H9 (cell line): ENCODE measurements at regions not wholly inside any gene's neighbourhood (a gene's known extent, or its start where the extent isn't known, plus 50 kb on each side); places are given as distances from the start of the nearest gene placed in this dataset.

Source experiments
- DNase-seq: peaks from one replicate; pipeline ENCODE4 v3.0.0-alpha.2; 2017
- H2AFZ ChIP-seq: one replicate; pipeline ENCODE4 v1.6.1; 2013; ENCODE audit warnings: mild to moderate bottlenecking, low read length, control low read depth, moderate library complexity
- H2AK5ac ChIP-seq: 2 replicates; pipeline ENCODE4 v1.6.1; 2013; ENCODE audit warnings: low read length, control low read depth, mixed read lengths; ENCODE audit not compliant: insufficient read length
- H2BK120ac ChIP-seq: one replicate; pipeline ENCODE4 v1.6.1; 2013; ENCODE audit warnings: low read depth, mild to moderate bottlenecking, low read length, control low read depth, inconsistent platforms; ENCODE audit not compliant: poor library complexity, severe bottlenecking
- H2BK12ac ChIP-seq: 2 replicates; pipeline ENCODE4 v1.6.1; 2013; ENCODE audit warnings: low read length, control low read depth, mixed read lengths, low read depth; ENCODE audit not compliant: insufficient read length
- H2BK15ac ChIP-seq: 2 replicates; pipeline ENCODE4 v1.6.1; 2013; ENCODE audit warnings: low read depth, low read length, control low read depth
- H2BK20ac ChIP-seq: one replicate; pipeline ENCODE4 v1.6.1; 2013; ENCODE audit warnings: low read depth, mild to moderate bottlenecking, low read length, control low read depth, inconsistent platforms; ENCODE audit not compliant: poor library complexity, severe bottlenecking
- H2BK5ac ChIP-seq: 2 replicates; pipeline ENCODE4 v1.6.1; 2013; ENCODE audit warnings: low read length, control low read depth, mixed read lengths; ENCODE audit not compliant: insufficient read length
- H3K14ac ChIP-seq: 2 replicates; pipeline ENCODE4 v1.6.1; 2013; ENCODE audit warnings: low read length, control low read depth; ENCODE audit not compliant: insufficient read depth
- H3K18ac ChIP-seq: 2 replicates; pipeline ENCODE4 v1.6.1; 2013; ENCODE audit warnings: low read depth, mild to moderate bottlenecking, mixed read lengths, low read length, control low read depth; ENCODE audit not compliant: insufficient read length
- H3K23ac ChIP-seq: 2 replicates; pipeline ENCODE4 v1.6.1; 2013; ENCODE audit warnings: low read length, control low read depth, mixed read lengths, low read depth; ENCODE audit not compliant: insufficient read length
- H3K23me2 ChIP-seq: 2 replicates; pipeline ENCODE4 v1.6.1; 2013; ENCODE audit warnings: low read depth, mild to moderate bottlenecking, mixed read lengths, low read length, control low read depth; ENCODE audit not compliant: insufficient read length, poor library complexity, severe bottlenecking
- H3K27ac ChIP-seq: 2 replicates; pipeline ENCODE4 v1.5.1; 2013; ENCODE audit warnings: low read length, control low read depth, mixed read lengths, low read depth; ENCODE audit not compliant: insufficient read length
- H3K27me3 ChIP-seq: 2 replicates; pipeline ENCODE4 v1.6.1; 2013; ENCODE audit warnings: low read length, control low read depth, inconsistent platforms; ENCODE audit not compliant: insufficient read depth
- H3K4ac ChIP-seq: 2 replicates; pipeline ENCODE4 v1.6.1; 2013; ENCODE audit warnings: low read depth, mild to moderate bottlenecking, control low read depth, inconsistent platforms, low read length, moderate library complexity
- H3K4me1 ChIP-seq: 2 replicates; pipeline ENCODE4 v1.6.1; 2013; ENCODE audit warnings: low read length, control low read depth, inconsistent platforms; ENCODE audit not compliant: insufficient read depth
- H3K4me2 ChIP-seq: 2 replicates; pipeline ENCODE4 v1.6.1; 2013; ENCODE audit warnings: low read length, control low read depth, mixed read lengths; ENCODE audit not compliant: insufficient read length, insufficient read depth
- H3K56ac ChIP-seq: 2 replicates; pipeline ENCODE4 v1.6.1; 2013; ENCODE audit warnings: low read depth, mild to moderate bottlenecking, mixed read lengths, low read length, control low read depth; ENCODE audit not compliant: insufficient read length
- H3K79me1 ChIP-seq: 2 replicates; pipeline ENCODE4 v1.6.1; 2013; ENCODE audit warnings: low read depth, mild to moderate bottlenecking, moderate library complexity, low read length, control low read depth, inconsistent platforms; ENCODE audit not compliant: insufficient read depth, poor library complexity, severe bottlenecking
- H3K79me2 ChIP-seq: 2 replicates; pipeline ENCODE4 v1.6.1; 2013; ENCODE audit warnings: low read length, control low read depth, inconsistent platforms; ENCODE audit not compliant: insufficient read depth
- H3K9ac ChIP-seq: 2 replicates; pipeline ENCODE4 v1.6.1; 2013; ENCODE audit warnings: low read length, control low read depth, mixed read lengths; ENCODE audit not compliant: insufficient read length; ENCODE audit errors: extremely low read depth
- H3K9me3 ChIP-seq: one replicate; pipeline ENCODE4 v1.6.1; 2013; ENCODE audit warnings: low read depth, low read length, inconsistent platforms; ENCODE audit not compliant: control insufficient read depth
- H3T11ph ChIP-seq: one replicate; pipeline ENCODE4 v1.6.1; 2013; ENCODE audit warnings: mild to moderate bottlenecking, low read length, control low read depth, inconsistent platforms
- H4K20me1 ChIP-seq: one replicate; pipeline ENCODE4 v1.6.1; 2013; ENCODE audit not compliant: control insufficient read depth, insufficient read length, insufficient read depth
- H4K5ac ChIP-seq: 2 replicates; pipeline ENCODE4 v1.6.1; 2013; ENCODE audit warnings: low read depth, mild to moderate bottlenecking, mixed read lengths, low read length, control low read depth; ENCODE audit not compliant: insufficient read length
- H4K8ac ChIP-seq: replicated peaks from 2 replicates; pipeline ENCODE4 v1.6.1; 2013; ENCODE audit warnings: low read length, control low read depth, mixed read lengths, low read depth; ENCODE audit not compliant: insufficient read length
- H4K91ac ChIP-seq: 2 replicates; pipeline ENCODE4 v1.6.1; 2013; ENCODE audit warnings: low read depth, mild to moderate bottlenecking, moderate library complexity, mixed read lengths, low read length, control low read depth; ENCODE audit not compliant: insufficient read length
- H3K27ac Mint-ChIP-seq, 3 experiments: 2 replicates in 2 of 3; 3 replicates in 1 of 3; pipeline ENCODE4 v1.8.0; 2020 to 2021; ENCODE audit warnings: mixed read lengths in 3 of 3, mild to moderate bottlenecking in 1 of 3, moderate library complexity in 1 of 3
- H3K27me3 Mint-ChIP-seq: 2 replicates; pipeline ENCODE4 v1.8.0; 2021; ENCODE audit warnings: low read depth, mild to moderate bottlenecking, moderate library complexity, mixed read lengths
- H3K36me3 Mint-ChIP-seq, 3 experiments: 2 replicates in 2 of 3; 3 replicates in 1 of 3; pipeline ENCODE4 v1.8.0; 2020 to 2021; ENCODE audit warnings: low read depth in 3 of 3, mixed read lengths in 3 of 3; ENCODE audit not compliant: insufficient read depth in 1 of 3
- H3K4me1 Mint-ChIP-seq, 2 experiments: 2 replicates each; pipeline ENCODE4 v1.8.0; 2020; ENCODE audit warnings: mixed read lengths in 2 of 2
- H3K4me3 Mint-ChIP-seq, 2 experiments: 2 replicates in 1 of 2; 3 replicates in 1 of 2; pipeline ENCODE4 v1.8.0; 2020 to 2021; ENCODE audit warnings: mild to moderate bottlenecking in 2 of 2, mixed read lengths in 2 of 2, moderate library complexity in 1 of 2
- H3K9me3 Mint-ChIP-seq, 2 experiments: 2 replicates in 1 of 2; 3 replicates in 1 of 2; pipeline ENCODE4 v1.8.0; 2020; ENCODE audit warnings: mild to moderate bottlenecking in 2 of 2, mixed read lengths in 2 of 2, moderate library complexity in 1 of 2
- CTCF ChIP-seq: fragments of 200-600 bp; sonication (generic); conservative IDR thresholded peaks from 3 replicates; pipeline ENCODE4 v1.8.0; 2021; ENCODE audit warnings: antibody characterized with exemption, mild to moderate bottlenecking

GRCh38 chr14:26913786-26914185 lies 316.0 kb upstream of the NOVA1 start:
- no peak for TF ChIP-seq CTCF
- Histone ChIP-seq H3K4me2 (no peak overlapping the region), H3K9ac (no peak overlapping the region), H2BK5ac (no peak overlapping the region), H4K20me1 (no peaks in the 10 kb centered on the region), H4K8ac (no peak overlapping the region), H2BK12ac (no peak overlapping the region), H3K56ac (no peak overlapping the region), H3K4me1 (no peaks in the 10 kb centered on the region), H3K18ac (no peak overlapping the region), H3K4ac (no peak overlapping the region), H4K5ac (no peak overlapping the region), H2BK120ac (no peak overlapping the region), H3K23me2 (no peaks in the 10 kb centered on the region), H3K14ac (no peak overlapping the region), H2BK20ac (no peak overlapping the region), H2AFZ (no peak overlapping the region), H3K23ac (no peak overlapping the region), H2AK5ac (no peak overlapping the region), H3K27ac (no peak overlapping the region), H3T11ph (no peak overlapping the region), H3K79me1 (no peaks in the 10 kb centered on the region), H2BK15ac (no peak overlapping the region), H3K27me3 (no peaks in the 10 kb centered on the region), H3K9me3 (no peaks in the 10 kb centered on the region), H4K91ac (no peak overlapping the region), H3K79me2 (no peaks in the 10 kb centered on the region)
- Mint-ChIP-seq H3K9me3 (peaks cover 3 to 6% of the 10 kb centered on the region in 2 experiments), H3K4me1 (no peaks in the 10 kb centered on the region), H3K36me3 (peaks cover 0 to 3% (median 1%) of the 10 kb centered on the region in 3 experiments; a peak in 3 of 7 replicates), H3K27ac (no peak overlapping the region), H3K4me3 (no peak overlapping the region), H3K27me3 (no peaks in the 10 kb centered on the region)
- DNase-seq, result no peak
